ENCODE measurements at regions not wholly inside any gene's neighbourhood (a gene's known extent, or its start where the extent isn't known, plus 50 kb on each side); places are given as distances from the start of the nearest gene placed in this dataset.

DNA sequence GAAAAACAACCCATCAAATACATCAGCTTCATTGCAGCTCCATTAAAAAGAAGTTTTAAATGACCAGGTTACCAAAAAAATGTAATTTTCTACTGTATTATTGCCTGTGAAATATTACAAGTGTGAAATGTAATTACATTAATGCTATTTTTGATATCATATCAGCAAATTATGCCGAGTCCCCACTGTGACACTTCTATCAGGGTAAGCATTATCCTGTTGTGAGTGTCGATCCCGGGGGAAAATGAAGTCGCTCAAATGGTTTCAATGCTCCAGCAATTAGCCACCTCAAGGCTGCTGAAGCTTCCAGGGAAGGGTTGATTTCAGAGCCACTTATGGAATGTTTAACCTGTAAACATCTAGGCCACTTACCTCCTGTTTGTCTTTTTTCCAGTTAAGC lies 70.4 kb downstream of the RCN1 start:
- no peak for DNase-seq (ENCODE audit: low read depth)

DNA sequence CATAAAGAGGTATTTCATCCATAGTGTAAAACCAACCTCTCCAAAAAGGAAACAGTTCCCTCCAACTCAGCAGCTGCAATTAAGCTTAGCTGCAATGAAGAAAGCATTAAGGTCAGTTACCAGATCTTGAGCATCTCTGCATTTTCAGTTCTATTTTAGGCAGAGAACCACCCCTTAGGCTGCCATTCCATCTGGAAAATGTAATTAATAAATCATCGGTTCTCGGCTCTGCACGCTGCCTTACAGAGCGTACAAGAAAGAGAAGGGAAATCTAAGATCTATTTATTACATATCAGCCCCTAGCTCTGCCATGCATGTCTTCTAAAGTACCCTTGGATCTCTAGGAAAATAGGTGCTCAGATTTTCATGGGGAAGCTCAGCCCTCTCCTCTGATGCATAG lies 71.5 kb downstream of the RCN1 start:
- no peak for DNase-seq (ENCODE audit: low read depth)

DNA sequence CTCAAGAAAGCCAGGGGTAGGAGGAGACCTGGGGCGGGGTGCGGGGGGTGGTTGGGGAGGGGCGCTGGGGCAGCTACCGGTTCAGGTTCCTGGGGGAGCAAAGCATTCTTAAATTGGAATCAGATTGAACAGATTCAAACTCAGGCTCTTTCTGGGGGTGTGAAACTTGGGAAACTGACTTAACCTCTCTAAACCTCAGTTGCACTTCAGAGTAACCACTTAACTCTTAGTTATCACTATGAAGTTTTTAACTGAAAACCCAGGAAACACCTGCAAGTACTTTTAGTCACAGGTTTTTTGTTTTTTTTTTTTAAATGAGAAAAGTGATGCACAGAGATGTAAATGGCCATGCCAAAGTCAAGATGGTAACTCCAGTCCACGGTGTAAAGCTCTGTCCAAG lies 72.0 kb downstream of the RCN1 start:
- DNase-seq (ENCODE audit: low read depth), result no peak

DNA sequence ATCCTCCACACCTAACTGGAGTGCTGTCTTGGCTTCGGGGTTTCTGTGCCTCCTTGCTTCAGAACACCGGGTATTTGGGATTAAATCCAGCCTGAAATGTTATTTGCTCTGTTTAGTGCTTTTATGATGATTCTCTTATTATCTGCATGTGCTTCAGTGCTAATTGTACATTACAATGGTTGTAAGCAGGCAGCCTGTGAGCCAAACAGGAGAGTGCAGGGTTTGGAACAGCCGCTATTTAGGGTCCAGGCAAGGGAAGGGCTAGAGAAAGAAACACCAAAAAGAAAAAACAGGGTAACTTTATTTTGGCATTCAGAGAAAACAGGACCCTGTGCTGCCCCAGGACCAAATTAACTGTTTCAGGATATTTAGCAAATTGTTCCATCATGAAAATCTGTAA lies 72.7 kb downstream of the RCN1 start:
- no peak for DNase-seq (ENCODE audit: low read depth)

DNA sequence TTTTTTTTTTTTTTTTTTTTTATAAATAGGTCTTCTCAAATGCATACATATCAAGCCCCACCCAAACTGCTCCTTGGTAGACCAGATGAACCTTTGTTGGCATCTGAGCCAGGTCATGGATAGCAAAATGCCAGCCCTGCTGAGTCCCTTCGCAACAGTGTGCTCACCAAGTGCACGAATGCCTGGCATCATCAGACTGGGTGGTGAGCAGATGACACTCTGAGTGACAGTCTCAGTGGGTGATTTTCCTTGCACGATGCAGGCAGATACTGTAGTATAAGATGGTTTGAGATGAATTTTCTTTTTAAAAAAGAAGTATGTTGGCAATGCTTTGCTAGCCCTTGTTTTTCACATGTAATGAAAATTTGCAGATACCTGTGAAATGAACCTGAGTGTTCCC lies 74.0 kb downstream of the RCN1 start:
- no peak for DNase-seq (ENCODE audit: low read depth)

DNA sequence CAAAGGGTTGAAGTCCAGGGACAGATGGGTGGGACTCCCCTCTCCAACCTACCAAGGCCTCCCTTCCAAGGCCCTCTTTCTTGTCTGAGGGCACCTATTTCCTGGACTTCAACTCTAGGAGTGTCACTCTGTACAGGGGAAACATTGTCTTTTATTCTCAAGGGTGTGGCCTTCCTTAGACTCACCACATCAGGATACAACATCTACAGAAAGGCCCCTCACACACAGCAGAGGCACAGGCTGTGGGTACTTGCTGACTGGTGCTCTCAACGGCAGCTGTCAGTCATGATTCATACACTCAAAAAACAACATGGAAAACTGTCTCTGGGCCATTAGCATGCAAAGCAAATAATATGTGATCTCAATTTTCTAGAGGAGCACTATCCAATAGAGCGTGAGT lies 78.0 kb downstream of the RCN1 start:
- no peak for DNase-seq (ENCODE audit: low read depth)

DNA sequence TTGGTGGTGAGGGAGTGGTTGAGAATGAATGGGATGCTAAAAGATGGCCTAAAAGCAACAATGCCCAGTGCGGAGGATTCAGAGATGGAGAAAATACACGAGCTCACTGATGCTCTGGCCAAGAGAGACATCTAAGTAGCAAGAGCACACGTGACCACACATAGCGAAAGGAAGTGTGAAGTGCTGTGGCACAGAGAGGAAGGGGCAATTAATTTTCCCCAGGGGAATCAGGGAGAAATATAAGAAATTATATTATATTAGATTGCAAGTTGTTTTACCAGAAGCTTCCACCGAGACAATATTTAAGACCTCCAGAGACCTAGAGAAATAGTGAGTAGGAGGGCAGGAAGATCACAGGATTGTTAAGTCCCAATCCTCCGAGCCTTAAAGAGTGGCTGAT lies 80.6 kb downstream of the RCN1 start:
- no peak for DNase-seq (ENCODE audit: low read depth)

DNA sequence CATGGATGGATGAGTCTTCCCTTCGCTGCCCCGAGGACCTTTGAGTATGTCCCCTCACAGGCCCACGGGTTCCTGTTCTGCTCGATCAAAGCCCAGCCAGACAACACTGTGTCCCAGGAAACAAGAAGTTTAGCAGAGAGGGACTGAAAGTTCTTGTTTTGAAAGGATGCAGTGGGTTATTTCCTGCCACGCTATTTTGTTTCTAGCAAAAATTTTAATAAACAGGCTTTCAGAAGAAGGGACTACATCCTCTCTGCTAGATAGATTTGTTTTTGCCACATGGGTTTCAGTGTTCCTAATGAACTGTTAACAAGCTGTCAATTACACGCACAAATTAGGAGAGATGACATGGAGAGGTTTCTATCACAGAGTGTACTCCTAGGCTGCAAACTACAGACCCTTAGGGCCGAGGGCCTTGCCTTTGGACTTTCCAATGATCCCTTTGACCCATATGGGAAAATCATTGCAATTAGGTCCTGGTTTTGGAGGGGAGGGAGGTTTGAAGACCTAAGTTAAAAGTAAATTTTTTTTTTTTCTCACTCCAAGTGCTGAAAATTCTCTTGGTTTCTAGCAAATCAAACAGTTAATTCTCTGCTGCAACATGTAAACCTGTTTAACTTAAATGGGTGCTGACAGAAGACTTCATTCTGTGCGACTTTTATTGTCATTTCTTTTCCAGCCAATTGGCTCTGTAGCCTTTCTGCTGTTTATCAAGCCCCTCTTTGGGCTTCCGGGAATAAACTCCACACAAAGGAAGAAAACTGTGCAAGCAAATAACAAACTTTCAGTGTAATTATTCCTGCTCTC lies 81.4 kb downstream of the RCN1 start:
- DNase-seq (ENCODE audit: low read depth), result no peak

DNA sequence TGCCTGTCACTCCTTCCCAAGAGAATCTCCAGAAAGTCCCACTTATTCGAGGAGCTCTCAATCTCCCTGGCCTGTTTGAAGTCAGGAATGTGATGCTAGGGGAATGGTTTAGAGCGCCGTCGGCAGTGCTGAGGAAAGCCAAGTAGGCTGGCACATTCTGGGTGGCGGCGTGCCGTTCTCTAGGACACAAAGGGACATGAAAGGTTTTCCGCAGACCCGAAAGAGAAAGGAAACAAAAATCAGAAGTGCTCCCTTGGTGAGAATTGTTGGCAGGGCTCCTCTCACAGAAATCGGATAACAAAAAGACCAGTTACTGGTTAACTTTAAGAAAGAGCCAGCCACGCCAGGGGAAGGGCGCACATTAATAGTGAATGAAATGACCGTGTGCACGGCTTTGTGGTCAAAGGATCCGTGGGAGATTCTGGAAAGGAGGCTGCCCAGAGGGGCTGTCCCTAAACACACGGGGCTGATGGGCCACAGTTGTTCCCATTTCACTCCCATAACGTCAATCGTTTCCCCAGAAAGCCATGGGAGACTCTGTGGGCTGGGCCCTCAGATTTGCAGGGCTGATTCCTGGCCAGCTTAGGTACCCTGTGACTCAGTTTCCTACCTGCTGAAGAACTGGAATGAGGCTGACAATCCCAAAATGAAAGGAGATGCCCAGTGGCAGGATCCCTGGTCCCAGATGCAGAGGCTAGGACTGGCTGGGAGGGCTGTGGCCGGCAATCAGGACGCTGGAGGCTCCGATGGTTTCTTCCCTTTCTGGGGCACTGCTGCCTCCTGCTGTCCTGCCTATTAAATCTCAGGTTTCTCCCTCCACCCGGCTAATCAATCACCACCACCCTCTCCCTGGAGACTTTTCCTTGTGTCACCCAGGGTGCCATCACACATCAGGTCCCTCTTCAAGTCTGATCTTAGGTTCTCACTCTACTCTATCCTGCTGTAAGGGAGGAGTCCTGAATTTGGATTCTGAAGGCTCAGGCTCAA lies 82.3 kb downstream of the RCN1 start:
- peak; percentile 40 for DNase-seq (ENCODE audit: low read depth)

DNA sequence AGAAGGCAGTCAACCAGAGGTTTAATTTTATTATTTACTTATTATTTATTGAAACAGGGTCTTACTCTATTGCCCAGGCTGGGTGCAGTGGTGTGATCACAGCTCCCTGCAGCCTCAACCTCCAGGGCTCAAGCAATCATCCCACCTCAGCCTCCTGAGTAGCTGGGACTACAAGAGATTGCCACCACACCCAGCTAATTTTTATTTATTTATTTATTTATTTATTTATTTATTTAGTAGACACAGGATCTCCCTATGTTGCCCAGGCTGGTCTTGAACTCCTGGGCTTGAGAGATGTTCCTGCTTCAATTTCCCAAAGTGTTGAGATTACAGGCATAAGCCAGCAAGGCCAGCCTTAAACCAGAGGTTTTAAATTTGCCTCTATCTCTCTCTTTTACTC lies 83.1 kb downstream of the RCN1 start:
- DNase-seq (ENCODE audit: low read depth), result no peak

DNA sequence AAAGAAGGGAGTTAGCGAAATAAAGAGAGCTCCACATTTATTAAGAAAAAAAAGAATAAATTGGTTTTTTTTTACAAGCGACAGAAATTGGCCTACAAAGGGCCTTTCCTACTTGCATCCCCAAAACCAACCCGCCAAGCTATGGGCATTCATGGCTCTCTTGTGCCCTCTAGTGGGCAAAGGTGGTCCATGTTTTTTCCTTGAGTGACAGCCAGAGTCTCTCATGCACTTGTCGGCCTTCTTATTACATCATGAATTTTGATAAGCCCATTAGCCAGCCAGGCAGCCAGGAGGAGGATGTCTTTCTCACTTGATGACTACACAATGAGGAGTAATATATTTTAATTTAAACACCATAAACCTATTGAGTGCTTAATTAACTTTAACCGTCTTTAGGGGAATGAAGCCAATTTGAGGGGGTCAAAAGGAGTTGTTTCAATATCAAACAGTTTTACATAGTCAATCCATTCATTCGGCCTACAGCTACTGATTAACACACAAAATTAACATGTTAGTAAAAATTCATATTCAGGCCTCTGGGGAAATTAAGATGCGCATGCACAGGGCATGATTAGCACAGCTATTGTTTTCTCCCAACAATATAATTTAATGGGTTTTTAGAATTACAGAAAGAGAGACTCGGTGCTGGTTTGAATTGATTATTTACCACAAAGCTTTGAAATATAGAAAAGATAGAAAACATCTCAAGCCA lies 85.5 kb downstream of the RCN1 start:
- peak; percentile 74 for DNase-seq (ENCODE audit: low read depth)

DNA sequence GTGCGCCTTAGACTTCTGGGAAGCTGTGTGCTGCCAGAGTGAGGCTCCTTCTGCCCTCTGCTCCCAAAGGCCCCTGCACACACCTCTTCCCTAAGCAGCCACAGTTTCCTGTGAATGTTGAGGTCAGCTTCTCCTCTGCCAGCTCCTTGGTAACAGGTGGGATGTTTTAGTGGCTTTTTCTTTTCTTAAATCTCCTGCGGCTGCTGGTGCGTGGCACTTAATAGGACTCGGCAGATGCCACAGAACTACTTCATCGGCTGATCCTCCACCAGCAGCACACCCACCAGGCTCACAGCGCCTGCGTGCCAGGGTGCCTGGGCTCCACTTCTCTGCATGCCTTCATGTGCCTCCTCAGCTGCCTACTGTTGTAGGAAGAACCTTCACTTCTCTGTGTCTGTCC lies 87.8 kb downstream of the RCN1 start:
- no peak for DNase-seq (ENCODE audit: low read depth)

DNA sequence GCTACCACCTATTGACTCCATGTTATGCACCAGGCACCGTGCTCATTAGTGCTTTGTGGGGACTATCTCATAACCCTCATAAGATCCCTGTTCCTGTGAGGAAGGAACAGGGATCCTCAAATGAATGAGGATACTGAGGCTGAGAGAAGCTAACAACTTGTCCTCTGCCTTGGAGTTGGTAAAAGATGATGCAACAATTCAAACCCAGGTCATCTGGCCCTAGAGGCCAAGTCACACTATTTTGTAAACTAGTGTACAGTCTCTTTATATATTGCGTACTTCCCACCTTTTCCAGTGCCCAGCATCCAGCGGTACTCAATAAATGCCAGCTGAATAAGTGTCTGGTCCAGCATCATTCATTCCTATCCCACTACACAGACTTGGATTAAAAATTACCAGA lies 92.6 kb downstream of the RCN1 start:
- no peak for DNase-seq (ENCODE audit: low read depth)

DNA sequence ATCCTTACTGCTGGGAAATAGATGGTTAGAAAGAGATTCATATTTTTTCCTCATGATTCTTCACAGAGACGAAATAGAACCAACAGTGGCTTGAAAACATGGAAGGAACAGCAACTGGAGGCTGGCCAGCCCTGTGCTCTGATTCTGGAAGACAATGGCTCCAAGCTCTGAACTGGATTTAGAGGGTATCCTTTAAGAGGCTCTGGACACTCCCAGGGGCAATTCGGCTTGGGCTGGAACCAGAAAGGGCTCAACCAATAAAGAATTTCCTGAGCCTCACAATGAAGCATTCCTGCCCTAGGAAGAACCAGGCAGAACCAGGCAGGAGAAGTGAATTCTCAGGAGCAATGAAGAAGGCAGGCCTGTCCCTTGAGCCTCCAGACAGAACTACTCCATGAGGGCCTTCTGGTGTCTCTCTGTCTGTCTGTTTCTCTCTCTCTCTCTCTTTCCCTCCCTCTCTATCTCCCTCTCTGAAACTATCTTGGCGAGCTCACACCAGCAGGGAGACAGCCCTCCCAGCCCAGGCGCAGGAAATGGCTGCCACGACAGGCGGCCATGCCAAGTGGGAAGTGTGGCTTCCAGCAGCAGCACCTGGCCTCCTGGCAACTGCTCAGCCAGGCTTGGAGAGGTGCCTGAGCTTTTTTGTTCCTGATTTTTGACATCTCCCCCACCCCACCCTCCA lies 93.3 kb downstream of the RCN1 start:
- no peak for DNase-seq (ENCODE audit: low read depth)

DNA sequence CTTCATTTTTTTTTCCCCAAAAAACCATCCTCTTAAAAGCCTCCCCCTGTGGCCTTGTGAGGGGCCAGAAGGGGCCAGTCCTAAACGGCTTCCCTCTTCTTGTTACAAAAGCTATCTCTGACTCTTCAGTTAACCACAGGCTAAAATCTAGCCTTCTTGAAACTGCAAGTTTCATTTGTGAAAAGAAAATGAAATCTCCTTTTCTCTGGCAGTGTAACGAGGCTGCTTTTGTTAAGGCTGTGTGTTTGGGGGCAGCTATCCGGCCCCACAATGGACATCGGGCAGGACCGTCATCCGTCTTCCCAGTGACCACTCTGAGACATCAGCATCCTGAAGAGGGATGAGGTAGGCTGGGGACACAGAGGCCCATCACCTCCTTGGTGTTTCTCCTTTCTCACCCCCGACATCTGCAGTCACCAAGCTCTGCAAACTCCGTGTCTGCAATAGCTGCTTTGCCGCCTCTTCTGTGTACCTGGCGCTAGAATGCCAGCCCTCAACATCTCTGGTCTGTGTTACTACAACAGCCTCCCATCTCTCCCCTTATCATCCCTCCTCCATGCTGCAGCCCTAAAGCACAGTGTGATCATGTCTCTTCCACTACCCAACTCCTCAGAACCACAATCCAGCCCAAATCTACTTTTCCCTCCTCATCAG lies 94.0 kb downstream of the RCN1 start:
- DNase-seq (ENCODE audit: low read depth), result no peak

DNA sequence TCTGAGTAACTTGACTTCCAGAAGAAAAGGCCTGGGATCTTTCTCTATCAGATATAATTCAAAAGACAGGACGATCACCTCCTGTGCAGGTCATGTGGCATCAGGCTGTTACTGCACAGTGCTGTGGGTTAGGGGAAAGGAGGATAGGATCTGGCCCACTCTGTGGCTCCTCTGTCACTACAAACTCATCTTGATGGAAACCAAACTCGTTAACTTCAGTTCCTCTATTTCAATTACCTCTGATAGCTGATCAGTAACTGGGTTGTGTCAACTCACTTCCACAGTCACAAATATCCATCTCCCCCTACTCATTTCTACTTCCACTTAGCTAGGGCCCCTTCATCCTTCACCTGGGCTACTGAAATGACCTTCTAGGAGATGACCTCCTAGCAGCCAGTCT lies 95.2 kb downstream of the RCN1 start:
- no peak for DNase-seq (ENCODE audit: low read depth)

DNA sequence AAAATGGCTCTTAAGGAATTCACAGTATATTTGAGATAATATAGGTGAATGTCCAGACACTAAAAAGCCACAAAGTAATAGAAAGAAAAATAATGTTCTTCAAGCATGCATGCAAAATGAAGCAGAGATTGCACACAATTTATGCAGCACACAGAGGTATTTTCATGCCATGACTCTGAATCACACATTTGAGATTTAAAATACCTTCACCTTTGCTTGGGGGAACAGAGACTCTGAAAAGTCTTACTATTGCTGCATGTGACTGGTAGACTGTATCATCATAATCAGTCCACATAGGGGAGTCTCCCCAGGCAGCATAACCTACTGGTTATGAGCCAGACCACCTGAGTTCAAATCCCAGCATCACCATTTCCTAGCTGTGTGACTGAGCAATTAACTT lies 96.2 kb downstream of the RCN1 start:
- DNase-seq (ENCODE audit: low read depth), result peak; percentile 72

DNA sequence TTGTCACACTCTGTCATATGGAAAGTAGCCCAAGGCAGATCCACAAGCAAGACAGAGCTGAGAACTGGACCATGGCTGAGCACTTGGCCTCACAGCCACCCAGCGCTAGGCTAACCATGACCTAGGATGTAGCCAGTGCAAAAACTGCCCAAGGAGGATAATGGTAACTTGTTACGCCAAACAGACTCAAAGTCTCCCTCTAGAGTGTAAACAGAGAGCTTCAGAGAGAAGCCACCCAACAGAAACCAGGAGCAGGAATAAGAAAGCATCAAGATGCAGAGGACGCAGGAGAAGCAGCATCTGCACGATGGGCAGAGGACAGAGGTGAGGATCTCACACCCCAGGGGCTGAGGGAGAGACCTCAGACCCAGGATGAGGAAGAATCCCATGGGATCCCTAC lies 97.9 kb downstream of the RCN1 start:
- no peak for DNase-seq (ENCODE audit: low read depth)

DNA sequence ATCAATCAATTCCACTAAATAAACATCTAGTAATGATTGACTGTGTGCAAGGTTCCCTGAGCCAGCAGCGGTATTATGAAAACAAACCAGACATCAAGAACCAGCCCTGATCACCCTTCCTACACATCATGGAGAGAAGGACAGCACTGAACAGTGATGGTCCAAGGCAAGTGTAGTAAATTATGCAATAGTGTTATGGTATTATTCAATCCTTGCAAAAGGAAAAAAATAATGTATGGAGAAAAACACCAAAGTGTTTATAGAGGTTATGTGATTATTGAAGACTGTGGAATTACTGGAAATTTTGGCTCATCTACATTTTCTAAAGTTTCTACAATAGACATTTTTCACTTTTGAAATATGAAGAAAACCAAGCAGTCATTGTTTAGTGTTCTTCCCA lies 105.3 kb downstream of the RCN1 start:
- no peak for DNase-seq (ENCODE audit: low read depth)

DNA sequence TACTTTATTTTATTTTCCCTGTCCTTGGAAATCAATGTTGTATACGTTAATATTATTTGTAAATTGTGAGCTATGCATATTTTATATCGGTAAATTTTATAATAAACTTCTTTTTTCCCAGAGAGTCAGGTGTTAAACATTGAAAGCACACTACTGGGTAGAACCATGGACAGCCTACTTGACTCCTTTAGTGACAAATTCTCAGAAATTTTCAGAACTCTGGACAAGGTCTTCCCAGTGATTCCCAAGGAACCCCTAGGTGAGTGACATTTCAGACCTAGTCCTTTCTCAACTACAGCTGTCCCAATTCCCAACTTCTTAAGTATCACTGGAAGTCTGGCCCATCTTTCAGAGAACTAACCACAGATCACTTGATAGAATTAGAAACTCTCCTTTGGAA lies 107.2 kb downstream of the RCN1 start:
- peak; percentile 15 for DNase-seq (ENCODE audit: low read depth)

DNA sequence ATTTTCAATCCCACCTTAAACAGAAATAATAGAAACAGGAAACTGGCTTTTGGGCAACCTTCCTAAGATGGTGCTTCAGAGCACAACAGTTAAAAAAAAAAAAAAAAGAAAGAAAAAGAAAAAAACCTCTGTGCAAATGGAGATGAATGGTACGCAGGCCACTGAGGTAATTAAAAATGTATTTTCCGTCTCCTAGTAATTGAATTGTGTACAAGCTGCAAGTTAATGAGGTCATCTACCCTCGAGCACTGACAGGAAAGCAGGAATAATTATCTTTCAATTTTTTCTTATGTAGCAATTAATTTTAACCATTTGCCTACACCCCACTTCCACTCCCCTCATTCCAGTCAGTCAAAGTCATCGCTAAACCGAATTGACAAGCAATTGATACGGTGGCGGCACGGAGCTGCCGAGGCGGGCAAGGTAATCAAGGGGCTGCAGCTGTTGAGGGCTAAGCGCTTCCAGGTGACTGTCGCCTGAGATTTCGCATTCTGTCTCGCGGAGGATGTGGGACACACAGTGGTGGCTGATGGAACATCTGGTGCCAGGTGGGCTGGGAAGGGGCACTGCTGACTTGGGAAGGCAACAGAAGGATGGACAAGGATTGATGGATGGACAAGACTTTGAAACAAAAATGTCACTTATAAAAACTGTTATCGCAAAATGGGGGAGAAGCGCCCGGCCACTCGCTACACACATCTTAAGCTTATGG lies 109.4 kb downstream of the RCN1 start:
- DNase-seq (ENCODE audit: low read depth), result no peak
